GM18517 (cell line): ENCODE measurements at regions not wholly inside any gene's neighbourhood (a gene's known extent, or its start where the extent isn't known, plus 50 kb on each side); places are given as distances from the start of the nearest gene placed in this dataset.
"Not testable (repeated sequence)": the region's sequence is repeated elsewhere in the genome, so short reads cannot be mapped to it uniquely, and the experiment has no call there.

Experiments used
- ATAC-seq: cut with Tn5 transposase; IDR thresholded peaks from one replicate; pipeline ENCODE4 v1.9.1; 2021; ENCODE audit warnings: mild to moderate bottlenecking, moderate library complexity; ENCODE audit not compliant: unreplicated experiment

- no peak for ATAC-seq
Observed at GRCh38 chr13:47892374-47892773, 108.7 kb downstream of the SUCLA2 start.

- ATAC-seq = no peak
Observed at GRCh38 chr13:47890146-47890814, 110.8 kb downstream of the SUCLA2 start.

DNA sequence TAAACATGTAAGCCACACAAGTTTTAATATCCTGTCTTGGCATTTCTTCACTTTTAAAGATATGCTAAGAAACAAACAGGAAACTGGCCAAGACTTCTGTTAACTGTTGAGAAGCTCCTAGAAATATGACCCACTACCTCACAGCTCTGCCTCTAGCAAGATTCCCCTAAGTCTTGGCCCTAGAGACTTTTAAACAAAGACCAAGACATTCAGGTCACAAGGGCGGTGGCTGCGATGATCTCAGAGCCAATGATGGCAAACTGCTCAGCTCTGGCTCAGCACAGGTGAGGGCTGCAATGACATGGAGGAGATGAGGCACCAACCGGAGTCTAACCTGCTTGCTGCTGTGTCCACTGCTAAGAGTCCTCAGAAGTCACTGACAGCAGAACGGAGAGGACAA is 114.8 kb downstream of the SUCLA2 start:
- no peak for ATAC-seq

DNA sequence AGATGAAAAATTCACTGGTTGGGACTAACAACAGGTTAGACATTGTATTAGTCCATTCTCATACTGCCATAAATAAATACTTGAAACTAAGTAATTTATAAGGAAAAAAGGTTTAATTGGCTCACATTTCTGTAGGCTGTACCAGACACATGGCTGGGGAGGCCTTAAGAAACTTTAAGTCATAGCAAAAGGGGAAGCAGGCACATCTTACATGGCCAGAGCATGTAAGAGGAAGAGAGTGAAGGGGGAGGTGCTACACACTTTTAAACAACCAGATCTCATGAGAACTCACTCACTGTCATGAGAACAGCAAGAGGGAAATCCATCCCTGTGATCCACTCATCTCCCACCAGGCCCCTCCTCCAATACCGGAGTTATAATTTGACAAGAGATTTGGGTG is 125.9 kb downstream of the SUCLA2 start:
- no peak for ATAC-seq

DNA sequence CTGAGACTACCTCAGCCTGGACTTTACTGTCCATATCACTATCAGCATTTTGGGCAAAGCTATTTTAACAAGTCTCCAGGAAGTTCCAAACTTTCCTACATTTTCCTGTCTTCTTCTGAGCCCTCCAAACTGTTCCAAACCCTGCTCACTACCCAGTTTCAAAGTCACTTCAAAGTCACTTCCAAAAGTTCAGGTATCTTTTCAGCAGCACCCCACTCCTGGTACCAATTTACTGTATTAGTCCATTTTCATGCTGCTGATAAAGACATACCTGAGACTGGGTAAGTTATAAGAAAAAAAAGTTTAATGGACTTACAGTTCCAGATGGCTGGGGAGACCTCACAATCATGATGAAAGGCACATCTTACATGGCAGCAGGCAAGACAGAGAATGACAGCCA is 127.1 kb downstream of the SUCLA2 start:
- ATAC-seq = not testable (repeated sequence)

DNA sequence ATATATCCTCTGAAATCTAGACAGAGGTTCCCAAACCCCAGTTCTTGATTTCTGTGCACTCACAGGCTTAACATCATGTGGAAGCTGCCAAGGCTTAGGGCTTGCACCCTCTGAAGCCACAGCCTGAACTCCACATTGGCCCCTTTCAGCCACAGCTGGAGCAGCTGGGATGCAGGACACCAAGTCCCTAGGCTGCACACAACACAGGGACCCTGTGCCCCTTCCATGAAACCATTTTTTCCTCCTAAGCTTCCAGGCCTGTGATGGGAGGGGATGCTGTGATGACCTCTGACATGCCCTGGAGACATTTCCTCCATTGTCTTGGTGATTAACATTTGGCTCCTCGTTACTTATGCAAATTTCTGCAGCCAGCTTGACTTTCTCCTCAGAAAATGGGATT is 127.8 kb downstream of the SUCLA2 start:
- ATAC-seq = not testable (repeated sequence)

DNA sequence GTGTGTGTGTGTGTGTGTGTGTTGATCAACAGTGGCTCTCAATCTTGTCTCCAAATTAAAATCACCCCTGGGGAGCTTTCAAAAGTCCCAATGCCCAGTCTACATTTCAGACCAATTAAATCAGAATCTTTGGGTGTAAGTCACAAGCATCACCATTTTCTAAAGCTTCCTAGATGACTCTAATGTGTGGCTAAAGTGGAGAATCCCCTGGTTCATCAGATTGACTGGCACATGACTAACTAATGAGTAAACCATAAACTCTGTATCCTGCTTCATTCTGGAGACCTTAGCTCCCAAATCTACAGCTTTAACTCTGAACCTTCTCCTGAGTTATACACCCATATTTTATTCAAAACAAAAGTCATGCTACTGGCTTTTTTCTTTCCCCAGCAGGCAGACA is 131.3 kb downstream of the SUCLA2 start:
- no peak for ATAC-seq

DNA sequence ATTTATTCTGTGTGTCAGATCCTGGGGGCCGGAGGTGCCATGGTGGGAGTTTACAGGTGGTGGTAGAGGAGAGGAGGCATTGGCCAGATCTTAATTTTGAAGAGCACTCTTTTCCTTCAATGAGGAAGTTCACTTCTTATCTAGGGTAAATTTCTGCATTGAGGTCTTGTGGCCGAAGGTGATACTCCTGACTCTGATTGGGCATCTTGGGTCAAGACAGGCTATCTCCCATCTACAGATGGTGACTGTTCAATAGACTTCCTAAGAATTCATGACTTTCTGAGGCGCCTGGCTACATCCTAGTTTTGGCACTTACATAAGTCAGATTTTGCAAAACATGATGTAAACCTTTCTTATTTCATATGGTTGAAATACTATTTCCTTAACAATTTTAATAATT is 135.2 kb downstream of the SUCLA2 start:
- ATAC-seq = no peak

DNA sequence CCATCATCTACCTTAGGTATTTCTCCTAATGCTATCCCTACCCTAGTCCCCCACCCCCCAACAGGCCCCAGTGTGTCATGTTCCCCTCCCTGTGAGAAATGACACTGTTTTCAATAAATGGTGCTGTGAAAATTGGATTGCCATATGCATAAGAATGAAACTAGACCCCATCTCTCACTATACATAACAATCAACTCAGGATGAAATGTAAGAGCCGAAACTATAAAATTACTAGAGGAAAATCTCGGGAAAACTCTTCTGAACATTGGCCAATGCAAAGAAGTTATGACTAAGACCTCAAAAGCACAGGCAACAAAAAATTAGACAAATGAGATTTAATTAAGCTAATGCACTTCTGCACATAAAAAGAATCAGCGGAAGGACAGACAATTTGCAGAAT is 138.2 kb downstream of the SUCLA2 start:
- ATAC-seq = no peak

- ATAC-seq = no peak
Observed at GRCh38 chr13:47859165-47859564, 141.9 kb downstream of the SUCLA2 start.

- no peak for ATAC-seq
Observed at GRCh38 chr13:47858042-47859025, 142.7 kb downstream of the SUCLA2 start.

GRCh38 chr13:47853236-47853635 is 147.8 kb downstream of the SUCLA2 start:
- no peak for ATAC-seq

DNA sequence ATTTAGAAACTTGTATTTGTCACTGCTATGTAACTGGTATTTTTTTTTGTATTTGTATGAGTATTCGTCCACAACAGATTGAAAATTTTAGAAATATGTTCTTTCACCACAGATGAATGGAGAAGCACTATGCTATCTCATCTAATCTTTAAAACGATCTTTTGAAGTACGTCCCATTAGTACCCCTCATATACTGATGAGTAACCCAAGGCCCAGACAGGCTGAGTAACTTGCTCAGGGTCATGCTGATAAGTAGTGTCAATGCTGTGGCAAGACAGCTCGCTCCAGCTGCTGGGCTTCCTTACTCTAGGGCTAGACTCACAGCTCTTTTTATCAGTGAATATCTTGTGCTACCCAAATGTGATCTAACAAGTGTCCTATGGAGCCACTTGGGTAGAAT is 154.2 kb downstream of the SUCLA2 start:
- ATAC-seq = no peak

DNA sequence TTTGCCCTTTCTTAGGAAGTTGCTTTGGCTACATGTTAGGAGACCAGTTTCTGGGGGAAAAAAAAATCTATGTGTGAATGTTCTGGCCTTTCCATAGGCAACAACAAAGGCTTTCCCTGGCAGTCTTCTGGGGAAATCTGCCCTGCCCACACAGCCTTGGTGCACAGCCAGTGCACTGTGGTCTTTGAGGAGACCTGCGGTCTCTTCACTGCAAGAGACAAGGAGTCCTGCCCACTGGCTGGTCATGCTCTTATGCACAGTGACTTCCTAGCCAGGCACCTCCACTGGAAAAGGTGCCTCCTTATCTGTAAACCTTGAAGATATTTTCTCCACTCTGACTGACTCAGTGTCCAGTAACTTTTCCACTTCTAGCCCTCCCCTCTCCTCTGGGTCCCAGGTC is 155.1 kb downstream of the SUCLA2 start:
- ATAC-seq = no peak

DNA sequence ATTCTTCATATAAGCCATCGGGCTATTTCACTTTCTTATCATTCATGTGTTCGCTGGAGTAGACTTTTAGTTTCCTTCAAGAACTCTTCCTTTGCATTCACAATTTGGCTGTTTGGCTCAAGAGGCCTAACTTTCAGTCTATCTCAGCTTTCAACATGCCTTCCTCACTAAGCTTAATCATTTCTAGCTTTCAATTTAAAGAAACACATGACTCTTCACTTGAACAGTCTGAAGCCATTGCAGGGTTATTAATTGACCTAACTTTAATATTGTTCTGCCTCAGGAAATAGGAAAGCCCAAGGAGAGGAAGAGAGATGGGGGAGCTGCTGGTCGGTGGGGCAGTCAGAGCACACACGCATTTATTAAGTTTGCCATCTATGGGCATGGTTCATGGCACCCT is 158.1 kb downstream of the SUCLA2 start:
- no peak for ATAC-seq

DNA sequence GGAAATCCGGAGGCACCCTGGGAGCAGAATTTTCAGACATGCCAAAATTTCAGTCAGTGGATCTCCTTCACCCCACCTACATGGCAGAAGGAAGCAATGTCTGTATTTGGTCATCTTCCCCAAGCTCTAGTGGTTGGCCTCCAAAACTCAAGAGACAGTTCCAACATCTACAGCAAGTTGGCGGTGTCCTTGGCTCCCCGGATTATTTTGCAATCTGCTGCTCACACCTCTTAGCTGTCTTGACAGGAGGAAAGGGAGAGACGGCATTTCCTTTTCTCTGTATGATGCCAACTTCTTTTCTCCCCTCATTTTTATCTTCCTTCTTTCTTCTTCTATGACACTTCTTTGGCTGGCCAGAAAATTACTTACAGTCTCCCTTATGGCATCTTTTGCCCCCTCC is 159.9 kb downstream of the SUCLA2 start:
- no peak for ATAC-seq

GRCh38 chr13:47837906-47838305 is 163.2 kb downstream of the SUCLA2 start:
- ATAC-seq = no peak

DNA sequence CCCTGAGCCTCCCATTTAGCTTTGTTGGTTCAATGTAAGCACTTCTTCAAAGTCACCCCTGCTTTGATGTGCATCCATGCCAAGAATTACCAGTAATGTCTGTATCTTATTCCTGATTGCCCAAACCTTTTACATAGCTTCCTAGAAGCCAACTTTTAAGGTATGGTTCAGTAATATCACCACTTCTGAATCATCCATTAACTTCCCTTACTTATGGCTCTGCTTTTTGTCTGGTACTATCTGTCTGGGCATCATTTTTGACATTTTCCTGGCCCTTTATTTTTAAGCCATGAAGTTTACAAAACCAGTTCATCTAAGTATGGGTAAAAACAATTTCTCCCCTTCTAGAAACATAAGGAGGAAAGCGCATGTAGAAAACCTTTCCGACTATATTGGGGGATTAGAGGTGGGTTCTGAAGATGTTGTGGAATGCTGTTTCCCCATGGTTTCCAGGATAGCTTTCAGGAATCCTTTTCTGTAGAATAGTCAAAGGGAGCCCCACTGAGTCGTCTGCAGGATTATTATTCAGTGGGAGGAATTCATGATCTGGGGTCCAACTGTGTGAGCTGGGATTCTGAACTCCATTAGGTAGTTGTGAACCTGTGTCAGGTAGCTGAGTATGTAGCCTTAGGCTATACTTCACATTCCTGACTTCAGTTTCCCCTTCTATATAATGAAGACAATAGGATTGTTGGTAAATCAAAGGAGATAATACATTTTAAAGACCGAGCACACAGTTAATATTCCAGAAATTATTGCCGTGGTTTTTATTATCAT is 163.8 kb downstream of the SUCLA2 start:
- no peak for ATAC-seq

- ATAC-seq = no peak
Observed at GRCh38 chr13:47835470-47836228, 165.4 kb downstream of the SUCLA2 start.

DNA sequence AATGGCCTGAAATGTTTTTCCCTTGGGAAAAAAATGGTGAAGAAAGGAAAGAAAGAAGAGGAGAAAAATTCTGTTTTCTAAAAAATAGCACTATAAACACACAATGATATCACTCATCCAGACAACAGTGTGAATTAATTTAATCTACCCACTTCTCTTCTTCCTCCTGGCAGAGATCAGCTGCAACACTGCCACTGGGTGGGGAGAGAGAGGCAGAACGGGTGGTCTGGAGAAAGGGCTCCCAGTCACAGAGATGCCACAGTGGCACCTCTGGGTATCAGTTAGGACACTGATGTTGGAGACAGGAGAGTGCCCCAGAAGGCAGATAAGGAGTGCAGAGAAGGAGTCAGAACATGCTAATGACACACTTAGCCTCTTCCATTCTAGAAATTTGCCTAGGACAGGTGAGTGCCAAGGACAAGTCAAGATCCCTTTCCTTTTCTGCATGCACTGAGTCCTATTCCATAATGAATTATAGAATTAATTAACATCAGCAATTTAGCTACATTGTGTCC is 168.6 kb downstream of the SUCLA2 start:
- ATAC-seq = no peak
